ENCODE measurements at regions not wholly inside any gene's neighbourhood (a gene's known extent, or its start where the extent isn't known, plus 50 kb on each side); places are given as distances from the start of the nearest gene placed in this dataset.
A peak's percentile ranks its signal among the peaks of the same experiment; 100 is the strongest.

DNA sequence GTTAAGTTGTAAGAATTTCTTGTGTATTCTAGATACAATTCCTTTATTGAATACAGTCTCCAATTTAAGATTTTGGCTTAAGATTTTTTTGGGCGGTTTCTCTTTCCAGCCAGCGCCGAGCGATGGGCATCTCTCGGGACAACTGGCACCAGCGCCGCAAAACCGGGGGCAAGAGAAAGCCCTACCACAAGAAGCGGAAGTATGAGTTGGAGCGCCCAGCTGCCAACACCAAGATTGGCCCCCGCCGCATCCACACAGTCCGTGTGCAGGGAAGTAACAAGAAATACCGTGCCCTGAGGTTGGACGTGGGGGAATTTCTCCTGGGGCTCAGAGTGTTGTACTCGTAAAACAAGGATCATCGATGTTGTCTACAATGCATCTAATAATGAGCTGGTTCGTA is 278.7 kb upstream of the TARS1 start:
- Histone ChIP-seq H3K4me3 (replicated peaks; ENCODE audit: low read depth, low read length) (no peak overlapping the region), H3K27me3 (replicated peaks; ENCODE audit: control insufficient read depth, insufficient read depth, low read length) (no peaks in the 10 kb centered on the region), H3K36me3 (ENCODE audit: control insufficient read depth, insufficient read depth, low read length) (no peaks in the 10 kb centered on the region)
- no peak for DNase-seq (ENCODE audit: extremely low read depth, insufficient read length)
- TF ChIP-seq, protein P1, sequence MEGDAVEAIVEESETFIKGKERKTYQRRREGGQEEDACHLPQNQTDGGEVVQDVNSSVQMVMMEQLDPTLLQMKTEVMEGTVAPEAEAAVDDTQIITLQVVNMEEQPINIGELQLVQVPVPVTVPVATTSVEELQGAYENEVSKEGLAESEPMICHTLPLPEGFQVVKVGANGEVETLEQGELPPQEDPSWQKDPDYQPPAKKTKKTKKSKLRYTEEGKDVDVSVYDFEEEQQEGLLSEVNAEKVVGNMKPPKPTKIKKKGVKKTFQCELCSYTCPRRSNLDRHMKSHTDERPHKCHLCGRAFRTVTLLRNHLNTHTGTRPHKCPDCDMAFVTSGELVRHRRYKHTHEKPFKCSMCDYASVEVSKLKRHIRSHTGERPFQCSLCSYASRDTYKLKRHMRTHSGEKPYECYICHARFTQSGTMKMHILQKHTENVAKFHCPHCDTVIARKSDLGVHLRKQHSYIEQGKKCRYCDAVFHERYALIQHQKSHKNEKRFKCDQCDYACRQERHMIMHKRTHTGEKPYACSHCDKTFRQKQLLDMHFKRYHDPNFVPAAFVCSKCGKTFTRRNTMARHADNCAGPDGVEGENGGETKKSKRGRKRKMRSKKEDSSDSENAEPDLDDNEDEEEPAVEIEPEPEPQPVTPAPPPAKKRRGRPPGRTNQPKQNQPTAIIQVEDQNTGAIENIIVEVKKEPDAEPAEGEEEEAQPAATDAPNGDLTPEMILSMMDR (IDR thresholded peaks at IDR 0.05; ENCODE audit: insufficient read depth, low read length, poor library complexity, severe bottlenecking), result no peak

DNA sequence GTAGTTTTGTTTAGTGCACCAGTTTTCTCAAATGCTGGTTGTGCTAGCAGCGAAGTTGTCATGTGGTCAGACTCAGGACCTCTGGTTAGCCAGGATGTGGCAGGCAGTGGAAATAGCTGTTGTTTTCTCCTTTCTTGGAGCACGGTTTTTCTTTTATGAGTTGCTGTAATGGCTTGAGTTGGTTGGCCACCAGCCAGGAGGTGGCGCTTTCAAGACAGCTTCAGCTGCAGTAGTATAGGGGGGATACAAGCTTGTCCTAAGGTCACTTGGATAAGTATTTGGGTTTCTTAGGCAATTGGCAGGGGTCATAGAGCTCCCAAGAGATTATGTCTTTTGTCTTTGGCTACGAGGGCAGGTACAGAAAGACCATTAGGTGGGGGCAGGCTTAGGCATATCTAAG is 274.2 kb upstream of the TARS1 start:
- no peak for DNase-seq (ENCODE audit: extremely low read depth, insufficient read length)
- Histone ChIP-seq H3K4me3 (replicated peaks; ENCODE audit: low read depth, low read length) (no peak overlapping the region), H3K27me3 (replicated peaks; ENCODE audit: control insufficient read depth, insufficient read depth, low read length) (no peaks in the 10 kb centered on the region), H3K36me3 (ENCODE audit: control insufficient read depth, insufficient read depth, low read length) (no peaks in the 10 kb centered on the region)
- TF ChIP-seq, protein P1 (IDR thresholded peaks at IDR 0.05; ENCODE audit: insufficient read depth, low read length, poor library complexity, severe bottlenecking), result peak; percentile 53

DNA sequence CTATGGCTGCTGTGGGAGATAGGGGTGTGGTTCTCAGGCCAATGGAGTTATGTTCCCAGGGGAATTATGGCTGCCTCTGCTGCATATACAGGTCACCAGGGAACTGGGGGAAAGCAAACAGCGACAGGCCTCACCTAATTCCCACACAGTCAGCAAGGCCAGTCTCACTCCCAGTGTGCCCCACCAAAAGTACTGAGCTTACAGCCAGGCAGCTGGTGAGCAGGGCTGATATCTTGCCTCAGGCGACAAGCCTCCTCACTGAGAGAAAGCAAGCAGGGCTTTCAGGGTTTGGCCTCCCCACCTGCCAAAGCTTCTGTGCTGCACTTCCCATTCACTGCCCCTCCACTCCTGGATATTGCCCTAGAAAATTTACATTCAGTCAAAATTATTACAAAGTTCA is 273.8 kb upstream of the TARS1 start:
- Histone ChIP-seq H3K4me3 (replicated peaks; ENCODE audit: low read depth, low read length) (no peak overlapping the region), H3K27me3 (replicated peaks; ENCODE audit: control insufficient read depth, insufficient read depth, low read length) (no peaks in the 10 kb centered on the region), H3K36me3 (ENCODE audit: control insufficient read depth, insufficient read depth, low read length) (no peaks in the 10 kb centered on the region)
- DNase-seq (ENCODE audit: extremely low read depth, insufficient read length), result no peak
- TF ChIP-seq, protein P1 (IDR thresholded peaks at IDR 0.05; ENCODE audit: insufficient read depth, low read length, poor library complexity, severe bottlenecking), result no peak

DNA sequence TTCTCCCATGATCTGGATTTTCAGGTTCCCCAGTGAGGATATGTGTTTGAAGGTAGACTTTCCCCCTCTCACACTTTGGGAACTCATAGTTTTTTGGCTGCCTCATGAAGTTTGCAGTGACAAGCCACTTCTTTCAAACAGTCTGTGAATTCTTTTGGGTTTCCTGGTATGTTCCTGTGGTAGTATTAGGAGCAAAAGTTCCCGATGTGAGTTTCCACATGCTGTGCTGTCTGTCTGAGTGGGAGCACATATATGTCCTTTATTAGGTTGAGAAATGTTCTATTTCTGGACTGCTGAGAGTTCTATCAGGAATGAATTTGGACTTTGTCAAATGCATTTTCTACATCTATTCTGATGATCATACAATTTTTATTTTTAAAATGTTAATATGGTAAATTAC is 273.2 kb upstream of the TARS1 start:
- Histone ChIP-seq H3K4me3 (replicated peaks; ENCODE audit: low read depth, low read length) (no peak overlapping the region), H3K36me3 (ENCODE audit: control insufficient read depth, insufficient read depth, low read length) (no peaks in the 10 kb centered on the region), H3K27me3 (replicated peaks; ENCODE audit: control insufficient read depth, insufficient read depth, low read length) (no peaks in the 10 kb centered on the region)
- TF ChIP-seq, protein P1 (IDR thresholded peaks at IDR 0.05; ENCODE audit: insufficient read depth, low read length, poor library complexity, severe bottlenecking), result no peak
- no peak for DNase-seq (ENCODE audit: extremely low read depth, insufficient read length)

DNA sequence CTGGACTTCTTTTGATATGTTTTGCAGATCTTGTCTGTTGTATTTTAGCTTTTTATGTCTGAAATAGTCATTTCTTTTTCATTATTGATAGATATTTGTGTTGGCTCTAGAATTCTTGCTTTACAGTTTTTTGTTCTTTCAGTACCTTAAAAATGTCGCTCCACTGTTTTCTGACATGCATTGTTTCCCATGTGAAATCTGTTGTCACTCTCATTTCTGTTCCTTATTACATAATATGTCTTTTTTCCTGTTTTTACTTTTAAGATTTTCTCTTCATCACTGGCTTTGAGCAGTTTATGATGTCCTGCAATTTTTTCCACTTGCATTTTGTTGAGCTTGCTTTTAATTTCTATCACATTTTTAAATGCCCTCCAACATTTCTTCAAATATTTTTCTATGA is 270.4 kb upstream of the TARS1 start:
- DNase-seq (ENCODE audit: extremely low read depth, insufficient read length), result no peak
- Histone ChIP-seq H3K27me3 (replicated peaks; ENCODE audit: control insufficient read depth, insufficient read depth, low read length) (no peaks in the 10 kb centered on the region), H3K4me3 (replicated peaks; ENCODE audit: low read depth, low read length) (no peak overlapping the region), H3K36me3 (ENCODE audit: control insufficient read depth, insufficient read depth, low read length) (no peaks in the 10 kb centered on the region)
- TF ChIP-seq, protein P1 (IDR thresholded peaks at IDR 0.05; ENCODE audit: insufficient read depth, low read length, poor library complexity, severe bottlenecking), result no peak

DNA sequence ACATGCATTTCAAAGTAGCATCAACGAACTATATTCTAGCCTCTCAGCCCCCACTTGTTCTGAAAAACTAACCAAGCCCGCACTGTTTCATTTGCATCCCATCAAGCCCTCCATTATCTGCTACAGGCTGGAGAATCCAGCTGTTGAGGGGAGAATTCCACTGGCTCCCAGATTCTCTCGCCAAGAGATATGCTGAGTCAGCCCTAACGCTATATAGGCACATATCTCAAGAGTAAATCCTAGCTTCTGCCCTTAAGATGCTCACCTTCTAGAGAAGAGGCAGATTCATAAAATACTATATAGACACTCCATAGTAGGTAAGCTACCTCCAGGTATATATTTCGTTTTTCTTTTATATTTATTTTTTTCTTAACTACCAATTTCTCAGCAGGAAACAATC is 266.4 kb upstream of the TARS1 start:
- DNase-seq (ENCODE audit: extremely low read depth, insufficient read length), result no peak
- H3K27me3 ChIP-seq (replicated peaks; ENCODE audit: control insufficient read depth, insufficient read depth, low read length), result no peaks in the 10 kb centered on the region
- no peaks in the 10 kb centered on the region for H3K36me3 ChIP-seq (ENCODE audit: control insufficient read depth, insufficient read depth, low read length)
- no peak overlapping the region for H3K4me3 ChIP-seq (replicated peaks; ENCODE audit: low read depth, low read length)
- TF ChIP-seq, protein P1 (IDR thresholded peaks at IDR 0.05; ENCODE audit: insufficient read depth, low read length, poor library complexity, severe bottlenecking), result no peak

All from GM06990 (cell line).